ENCODE measurements at regions not wholly inside any gene's neighbourhood (a gene's known extent, or its start where the extent isn't known, plus 50 kb on each side); places are given as distances from the start of the nearest gene placed in this dataset.
"Not testable (repeated sequence)": the region's sequence is repeated elsewhere in the genome, so short reads cannot be mapped to it uniquely, and the experiment has no call there.

DNA sequence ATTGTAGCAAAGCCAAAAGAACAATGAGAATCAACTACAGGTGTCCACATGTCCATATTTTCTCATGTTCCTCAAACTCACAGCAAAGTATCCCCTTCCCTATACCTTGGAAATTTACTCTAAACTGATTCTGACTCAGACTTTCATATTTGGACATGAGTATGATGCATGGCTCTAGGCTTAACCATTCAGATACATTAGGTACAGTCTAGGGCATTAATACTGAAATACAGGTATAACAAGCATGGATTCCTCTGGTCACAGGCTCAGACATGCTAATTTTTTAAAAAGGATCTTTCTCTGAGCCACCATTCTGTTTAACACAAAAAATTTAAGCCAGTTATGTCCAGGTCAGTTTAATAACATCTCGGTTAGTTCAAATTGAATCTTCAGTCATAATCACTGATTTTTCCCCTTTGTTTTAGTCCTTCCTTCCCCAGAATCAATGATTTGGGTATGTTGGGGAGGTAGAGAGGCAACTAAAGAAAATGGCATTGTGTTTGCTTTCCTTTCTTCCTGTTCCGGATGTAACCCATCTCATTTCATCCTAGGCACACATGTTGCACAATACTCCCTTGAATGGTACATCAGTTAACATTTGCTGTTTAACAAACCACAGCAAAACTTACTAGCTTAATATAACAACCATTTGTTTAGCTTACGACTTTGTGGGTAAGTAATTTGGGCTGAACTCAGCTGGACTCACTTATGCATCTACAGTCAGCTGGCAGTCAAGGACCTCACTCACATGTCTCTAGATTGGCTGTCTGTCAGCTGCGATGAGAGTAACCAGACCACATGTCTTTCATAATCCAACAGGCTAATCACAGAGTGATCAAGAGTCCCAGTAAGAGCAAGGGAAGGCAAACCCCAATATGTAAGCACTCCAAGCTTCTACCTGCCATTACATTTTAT lies 75.3 kb upstream of the GRIA3 start:
- FAIRE-seq (no peak), DNase-seq (ENCODE audit: insufficient read length, low spot score) (no peak)

DNA sequence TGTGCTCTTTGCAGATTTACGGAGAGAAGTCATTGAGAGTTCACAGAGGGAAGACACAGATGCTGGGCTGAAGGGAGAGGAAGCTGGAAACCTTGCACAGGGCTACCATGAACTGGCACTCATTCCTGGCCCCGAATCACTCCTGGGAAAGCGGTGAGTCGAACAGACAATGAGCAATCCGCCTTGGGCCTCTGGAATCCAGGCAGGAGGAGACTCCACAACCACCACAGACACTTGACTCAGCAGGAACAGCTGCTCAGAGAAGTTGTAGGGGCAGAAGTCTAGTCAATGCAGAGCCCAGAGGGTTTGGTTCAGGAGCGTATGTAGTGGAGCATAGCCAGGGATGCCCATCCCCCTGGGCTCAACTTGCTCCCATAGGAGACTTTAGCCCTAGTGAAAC lies 62.8 kb upstream of the GRIA3 start:
- DNase-seq (ENCODE audit: insufficient read length, low spot score): no peak
- no peak for FAIRE-seq

DNA sequence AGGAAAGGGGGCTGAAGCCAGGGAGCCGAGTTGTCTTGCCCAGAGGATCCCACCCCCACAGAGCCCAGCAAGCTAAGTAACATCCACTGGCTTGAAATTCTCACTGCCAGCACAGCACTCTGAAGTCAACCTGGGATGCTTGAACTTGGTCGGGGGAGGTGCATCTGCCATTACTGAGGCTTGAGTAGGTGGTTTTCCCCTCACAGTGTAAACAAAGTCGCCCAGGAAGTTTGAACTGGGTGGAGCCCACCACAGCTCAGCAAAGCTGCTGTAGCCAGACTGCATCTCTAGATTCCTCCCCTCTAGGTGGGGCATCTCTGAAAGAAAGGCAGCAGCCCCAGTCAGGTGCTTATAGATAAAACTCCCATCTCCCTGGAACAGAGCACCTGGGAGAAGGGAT lies 54.3 kb upstream of the GRIA3 start:
- FAIRE-seq; DNase-seq (ENCODE audit: insufficient read length, low spot score): not testable (repeated sequence)

Data from HTR-8/SVneo (cell line).